ENCODE measurements at regions not wholly inside any gene's neighbourhood (a gene's known extent, or its start where the extent isn't known, plus 50 kb on each side); places are given as distances from the start of the nearest gene placed in this dataset.
A peak's percentile ranks its signal among the peaks of the same experiment; 100 is the strongest.

GRCh38 chr11:121842192-121842585, 273.8 kb downstream of the BLID start:
- Mint-ChIP-seq H3K4me1 (ENCODE audit: unreplicated experiment) (peaks cover 17% of the 10 kb centered on the region), H3K4me3 (ENCODE audit: unreplicated experiment) (no peak overlapping the region), H3K27ac (ENCODE audit: unreplicated experiment) (peak overlapping the region; percentile 25), H3K36me3 (ENCODE audit: unreplicated experiment) (no peaks in the 10 kb centered on the region), H3K27me3 (ENCODE audit: unreplicated experiment) (no peaks in the 10 kb centered on the region), H3K9me3 (ENCODE audit: unreplicated experiment) (no peaks in the 10 kb centered on the region)
- TF ChIP-seq CTCF (IDR thresholded peaks at IDR 0.05): no peak
- no peak for DNase-seq (ENCODE audit: extremely low spot score, unreplicated experiment)

GRCh38 chr11:121841487-121842191, 274.4 kb downstream of the BLID start:
- Mint-ChIP-seq H3K4me3 (ENCODE audit: unreplicated experiment) (no peak overlapping the region), H3K27me3 (ENCODE audit: unreplicated experiment) (no peaks in the 10 kb centered on the region), H3K27ac (ENCODE audit: unreplicated experiment) (peak overlapping the region; percentile 32), H3K36me3 (ENCODE audit: unreplicated experiment) (no peaks in the 10 kb centered on the region), H3K9me3 (ENCODE audit: unreplicated experiment) (peaks cover 4% of the 10 kb centered on the region), H3K4me1 (ENCODE audit: unreplicated experiment) (peaks cover 17% of the 10 kb centered on the region)
- no peak for DNase-seq (ENCODE audit: extremely low spot score, unreplicated experiment)
- TF ChIP-seq CTCF (IDR thresholded peaks at IDR 0.05): no peak

- Mint-ChIP-seq H3K27me3 (ENCODE audit: unreplicated experiment) (no peaks in the 10 kb centered on the region), H3K9me3 (ENCODE audit: unreplicated experiment) (peaks cover 16% of the 10 kb centered on the region), H3K4me3 (ENCODE audit: unreplicated experiment) (no peak overlapping the region), H3K27ac (ENCODE audit: unreplicated experiment) (no peak overlapping the region), H3K4me1 (ENCODE audit: unreplicated experiment) (peaks cover 17% of the 10 kb centered on the region), H3K36me3 (ENCODE audit: unreplicated experiment) (no peaks in the 10 kb centered on the region)
- no peak for DNase-seq (ENCODE audit: extremely low spot score, unreplicated experiment)
- TF ChIP-seq CTCF (IDR thresholded peaks at IDR 0.05): no peak
These were observed 276.2 kb downstream of the BLID start for GRCh38 chr11:121839781-121840180.

- no peak for DNase-seq (ENCODE audit: extremely low spot score, unreplicated experiment)
- TF ChIP-seq CTCF (IDR thresholded peaks at IDR 0.05): no peak
- no peak overlapping the region for H3K27ac Mint-ChIP-seq (ENCODE audit: unreplicated experiment)
- peaks cover under 1% of the 10 kb centered on the region for H3K36me3 Mint-ChIP-seq (ENCODE audit: unreplicated experiment)
- H3K27me3 Mint-ChIP-seq (ENCODE audit: unreplicated experiment): no peaks in the 10 kb centered on the region
- peaks cover 17% of the 10 kb centered on the region for H3K4me1 Mint-ChIP-seq (ENCODE audit: unreplicated experiment)
- peaks cover 28% of the 10 kb centered on the region for H3K9me3 Mint-ChIP-seq (ENCODE audit: unreplicated experiment)
- no peak overlapping the region for H3K4me3 Mint-ChIP-seq (ENCODE audit: unreplicated experiment)
These were observed 277.4 kb downstream of the BLID start for GRCh38 chr11:121838571-121838970.

- Mint-ChIP-seq H3K4me3 (ENCODE audit: unreplicated experiment) (no peak overlapping the region), H3K27me3 (ENCODE audit: unreplicated experiment) (no peaks in the 10 kb centered on the region), H3K9me3 (ENCODE audit: unreplicated experiment) (peaks cover 43% of the 10 kb centered on the region), H3K4me1 (ENCODE audit: unreplicated experiment) (peaks cover 11% of the 10 kb centered on the region), H3K36me3 (ENCODE audit: unreplicated experiment) (peaks cover 5% of the 10 kb centered on the region), H3K27ac (ENCODE audit: unreplicated experiment) (no peak overlapping the region)
- no peak for TF ChIP-seq CTCF (IDR thresholded peaks at IDR 0.05)
- no peak for DNase-seq (ENCODE audit: extremely low spot score, unreplicated experiment)
These were observed 282.0 kb downstream of the BLID start for GRCh38 chr11:121833970-121834369.
